ENCODE measurements at regions not wholly inside any gene's neighbourhood (a gene's known extent, or its start where the extent isn't known, plus 50 kb on each side); places are given as distances from the start of the nearest gene placed in this dataset.

DNA sequence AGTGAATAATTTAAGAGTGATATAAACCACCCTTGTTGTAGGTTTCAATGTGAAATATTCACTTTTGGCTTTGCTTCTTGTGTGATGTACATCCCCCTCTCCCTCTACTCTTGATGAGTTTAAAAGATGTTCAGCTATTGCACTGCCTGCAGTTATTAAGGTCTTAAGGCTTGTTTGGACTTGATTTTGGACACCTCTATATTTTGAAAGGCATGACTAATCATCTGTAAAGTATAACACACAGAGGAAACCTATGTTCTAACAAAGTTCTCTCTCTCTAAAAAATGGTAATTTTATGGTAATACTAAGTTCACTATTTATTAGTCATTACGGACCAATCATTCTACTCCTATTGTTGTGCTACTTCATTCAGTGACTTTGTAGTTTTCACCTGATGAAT lies 1719.9 kb downstream of the GRIK2 start:
- no peak for DNase-seq

GRCh38 chr6:103107985-103108384 lies 1714.5 kb downstream of the GRIK2 start:
- no peak for DNase-seq

DNA sequence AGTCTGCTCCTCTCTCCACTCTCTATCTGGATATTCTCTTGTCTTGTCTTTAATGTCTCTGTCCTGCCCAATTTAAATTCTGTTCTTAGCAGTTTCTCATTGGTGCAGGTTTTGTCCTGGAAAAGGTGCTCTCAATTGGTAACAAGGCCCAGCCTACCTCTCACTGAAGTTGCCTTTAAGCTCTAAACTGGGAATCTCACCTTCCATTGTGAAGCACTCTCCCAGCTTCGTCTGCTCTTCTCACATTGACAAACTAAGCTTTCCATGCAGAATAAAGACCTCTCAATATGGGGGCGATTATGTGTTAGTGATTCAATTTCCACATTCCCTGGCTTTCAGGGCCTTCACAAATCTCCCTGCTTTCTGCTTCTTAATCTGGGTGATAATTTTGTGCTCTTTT lies 1712.2 kb downstream of the GRIK2 start:
- no peak for DNase-seq

DNA sequence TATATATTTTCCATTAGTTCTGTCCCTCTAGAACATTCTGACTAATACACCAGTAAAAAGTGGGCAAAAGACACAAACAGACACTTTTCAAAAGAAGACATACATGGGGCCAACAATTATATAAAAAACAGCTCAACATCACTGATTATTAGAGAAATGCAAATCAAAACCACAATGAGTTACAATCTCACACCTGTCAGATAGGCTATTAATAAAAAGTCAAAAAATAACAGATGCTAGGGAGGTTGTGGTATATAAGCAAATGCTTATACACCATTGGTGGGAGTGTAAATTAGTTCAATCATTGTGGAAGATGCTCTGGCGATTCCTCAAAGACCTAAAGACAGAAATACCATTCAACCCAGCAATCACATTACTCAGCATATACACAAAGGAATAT lies 1707.8 kb downstream of the GRIK2 start:
- DNase-seq, result no peak

DNA sequence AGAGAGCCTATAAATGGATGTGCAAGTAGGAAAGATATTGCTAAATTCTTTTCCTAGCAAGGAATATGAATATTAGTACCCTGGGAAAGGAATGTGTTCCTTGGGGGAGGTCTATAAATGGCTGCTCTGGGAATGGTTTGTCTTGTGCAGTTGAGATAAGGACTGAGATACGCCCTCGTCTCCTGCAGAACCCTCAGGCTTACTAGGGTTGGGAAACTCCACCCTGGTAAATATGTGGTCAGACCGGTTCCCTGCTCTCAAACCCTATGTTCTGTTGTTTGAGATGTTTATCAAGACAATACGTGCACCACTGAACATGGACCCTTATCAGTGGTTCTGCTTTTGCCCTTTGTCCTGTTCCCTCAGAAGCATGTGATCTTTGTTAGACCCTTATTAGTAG lies 1698.9 kb downstream of the GRIK2 start:
- peak; percentile 78 for DNase-seq

GRCh38 chr6:103085801-103086200 lies 1692.3 kb downstream of the GRIK2 start:
- DNase-seq, result no peak

DNA sequence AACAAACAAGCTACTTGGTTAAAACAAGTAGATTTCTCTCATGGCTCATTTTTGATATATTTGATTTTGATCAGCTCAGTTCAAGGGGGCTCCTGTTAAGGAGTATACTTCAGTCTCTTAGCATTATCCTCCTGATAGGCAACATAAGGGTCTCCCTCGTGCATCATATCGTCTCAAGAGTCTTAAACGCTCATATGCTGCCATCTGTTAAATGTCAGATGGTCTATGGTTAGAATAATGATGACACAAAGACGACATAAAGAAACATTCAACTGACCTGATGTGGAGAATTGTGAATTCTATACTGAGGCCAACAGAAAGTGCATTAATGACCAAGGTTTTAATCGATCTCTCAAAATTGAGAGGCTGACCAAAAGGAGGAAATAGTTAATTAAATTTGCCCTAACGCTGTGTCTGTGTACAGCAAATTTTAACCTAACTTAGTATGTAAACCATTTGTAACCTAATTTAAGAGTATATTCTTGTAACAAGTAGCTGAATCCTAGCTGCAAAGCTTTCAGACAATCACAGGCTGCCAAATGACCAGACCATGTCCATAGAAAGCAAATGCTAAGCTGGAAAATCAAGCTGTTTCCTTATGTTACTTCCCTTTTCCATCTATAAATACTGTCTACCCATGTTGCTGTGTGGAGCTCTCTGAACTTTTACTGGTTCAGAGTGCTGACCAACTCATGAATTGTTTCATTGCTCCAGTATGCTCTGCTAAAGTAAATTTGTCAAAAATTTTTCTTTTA lies 1688.5 kb downstream of the GRIK2 start:
- DNase-seq, result no peak

GRCh38 chr6:103081126-103081525 lies 1687.6 kb downstream of the GRIK2 start:
- no peak for DNase-seq

DNA sequence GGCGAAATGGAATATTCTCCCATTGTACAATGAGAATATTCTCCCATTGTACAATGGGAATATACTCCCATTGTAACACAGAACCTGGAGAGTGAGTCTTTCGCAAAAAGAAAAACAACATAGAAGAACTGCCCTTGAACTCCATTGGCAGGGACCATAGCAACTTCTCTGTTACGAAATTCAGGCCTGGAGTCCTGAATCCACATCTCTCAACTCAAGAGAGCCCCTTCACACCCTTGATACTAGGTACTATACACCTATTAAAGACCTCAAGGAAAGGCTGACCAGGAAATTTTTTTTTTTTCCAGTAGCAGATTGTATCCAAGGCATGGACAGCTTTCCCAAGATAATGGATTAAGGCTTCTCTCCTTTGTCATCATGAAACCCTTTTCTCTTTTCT lies 1687.0 kb downstream of the GRIK2 start:
- DNase-seq, result no peak

- DNase-seq, result no peak
These were observed 1686.4 kb downstream of the GRIK2 start for GRCh38 chr6:103079867-103080266.

DNA sequence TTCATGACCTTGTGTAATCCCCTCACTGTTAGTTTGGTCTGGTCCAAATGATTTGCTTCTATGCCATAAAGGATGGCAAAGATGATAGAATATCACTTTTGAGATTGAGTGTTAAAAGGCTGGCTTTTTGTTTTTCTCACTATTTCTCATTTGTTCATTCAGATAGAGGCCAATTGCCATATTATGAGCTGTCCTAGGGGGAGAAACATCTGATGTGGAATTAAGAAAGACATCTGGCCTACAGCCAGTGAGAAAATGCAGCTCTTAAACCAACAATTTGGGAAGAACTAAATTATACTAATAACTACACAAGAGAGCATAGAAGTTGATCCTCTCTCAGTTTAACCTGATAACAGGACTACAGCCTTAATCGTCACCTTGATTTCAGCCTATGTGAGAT lies 1668.6 kb downstream of the GRIK2 start:
- no peak for DNase-seq

- no peak for DNase-seq
These were observed 1654.1 kb downstream of the GRIK2 start for GRCh38 chr6:103047567-103047966.

- DNase-seq, result no peak
These were observed 1648.8 kb downstream of the GRIK2 start for GRCh38 chr6:103042336-103042735.

DNA sequence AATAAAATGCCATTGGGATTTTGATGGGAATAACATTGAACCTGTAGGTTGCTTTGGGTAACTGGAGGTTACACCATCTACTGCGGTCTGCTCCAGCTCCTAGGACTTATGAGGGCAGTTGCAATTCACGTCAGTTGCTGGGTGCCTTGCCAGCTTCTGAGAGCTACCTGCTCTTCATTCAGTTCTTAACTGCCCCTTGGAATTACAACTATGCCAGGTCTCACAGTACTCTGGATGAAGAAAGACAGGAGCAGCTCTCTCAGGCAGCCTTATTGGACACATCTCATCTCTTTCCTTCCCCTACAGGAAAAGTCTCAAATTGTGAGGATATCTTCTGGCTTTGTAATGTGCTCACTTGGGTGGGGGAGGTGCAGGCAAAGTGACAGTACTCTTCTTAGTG lies 1643.3 kb downstream of the GRIK2 start:
- DNase-seq, result no peak

DNA sequence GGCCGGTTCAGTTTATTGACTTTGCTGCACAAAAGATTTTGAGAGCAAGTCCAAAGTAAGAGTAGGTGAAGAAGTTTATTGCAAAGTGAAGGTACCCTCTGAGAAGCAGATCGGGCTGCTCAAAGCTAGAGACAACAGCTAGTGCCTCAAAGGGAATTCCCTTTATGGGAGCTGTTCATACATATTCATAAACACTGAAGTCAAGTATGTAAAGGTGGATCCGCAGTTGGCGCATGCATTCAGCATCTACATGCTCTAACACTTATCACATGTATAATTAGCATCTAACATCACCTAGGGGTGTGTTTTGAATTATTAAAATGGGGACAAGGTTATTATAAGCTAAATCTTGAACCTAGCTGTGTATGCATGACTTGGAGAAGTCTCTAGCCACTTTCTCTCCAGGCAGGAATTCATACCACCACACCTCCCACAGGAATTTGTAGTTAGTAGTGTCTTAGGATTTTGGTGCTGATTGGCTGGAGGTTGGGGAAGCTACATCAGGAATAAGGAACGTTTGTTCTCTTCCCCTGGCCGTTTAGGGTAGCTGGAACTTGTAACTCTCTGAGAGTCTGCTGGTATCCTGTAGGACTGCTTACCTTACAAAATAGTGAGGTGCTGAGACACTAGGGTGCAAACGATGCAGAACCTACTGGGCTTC lies 1633.9 kb downstream of the GRIK2 start:
- DNase-seq, result no peak

GRCh38 chr6:103018426-103018825 lies 1624.9 kb downstream of the GRIK2 start:
- DNase-seq, result no peak

GRCh38 chr6:103017878-103018277 lies 1624.4 kb downstream of the GRIK2 start:
- no peak for DNase-seq

GRCh38 chr6:103011605-103012004 lies 1618.1 kb downstream of the GRIK2 start:
- no peak for DNase-seq

- peak; percentile 75 for DNase-seq
These were observed 1608.8 kb downstream of the GRIK2 start for GRCh38 chr6:103002282-103002681.

GRCh38 chr6:103001724-103002123 lies 1608.2 kb downstream of the GRIK2 start:
- no peak for DNase-seq

DNA sequence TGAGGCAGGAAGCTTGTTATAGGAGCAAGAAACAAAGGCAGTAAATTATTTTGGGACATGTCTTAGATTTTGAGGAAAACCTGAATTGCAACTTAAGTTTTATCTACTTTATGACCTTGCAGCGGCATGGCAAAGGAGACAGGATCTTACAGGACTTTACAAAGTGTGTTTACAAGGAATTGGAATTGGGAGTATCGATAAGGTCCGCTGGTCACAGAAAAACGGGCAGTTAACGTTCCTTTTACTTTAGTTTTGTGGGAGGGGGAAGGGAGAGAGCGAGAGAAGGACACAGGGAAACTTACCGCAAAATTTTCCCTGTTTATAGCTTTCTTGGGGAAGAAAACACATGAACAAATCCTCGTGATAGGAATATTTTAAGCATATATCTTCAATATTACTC lies 1607.2 kb downstream of the GRIK2 start:
- peak; percentile 79 for DNase-seq

DNA sequence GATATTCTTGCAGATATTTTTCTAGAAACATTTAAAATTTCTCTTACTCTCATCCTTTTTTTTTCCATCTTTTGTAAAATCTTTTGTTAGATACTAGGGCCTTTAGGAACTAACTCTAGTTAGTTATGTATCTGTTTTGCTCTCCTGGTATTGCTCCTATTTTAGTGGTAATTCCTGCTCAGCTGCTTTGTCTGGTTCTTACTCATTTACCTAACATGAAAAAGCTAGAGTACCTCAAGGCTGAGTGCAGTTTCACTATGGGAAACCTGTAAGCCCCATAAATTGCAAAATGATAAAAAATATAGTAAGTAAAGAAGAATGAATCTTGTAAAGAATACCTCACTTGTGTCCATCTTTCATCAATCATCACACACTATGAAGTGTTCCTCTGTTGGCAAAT lies 1602.0 kb downstream of the GRIK2 start:
- DNase-seq, result no peak

- DNase-seq, result peak; percentile 76
These were observed 1601.4 kb downstream of the GRIK2 start for GRCh38 chr6:102994866-102995265.

DNA sequence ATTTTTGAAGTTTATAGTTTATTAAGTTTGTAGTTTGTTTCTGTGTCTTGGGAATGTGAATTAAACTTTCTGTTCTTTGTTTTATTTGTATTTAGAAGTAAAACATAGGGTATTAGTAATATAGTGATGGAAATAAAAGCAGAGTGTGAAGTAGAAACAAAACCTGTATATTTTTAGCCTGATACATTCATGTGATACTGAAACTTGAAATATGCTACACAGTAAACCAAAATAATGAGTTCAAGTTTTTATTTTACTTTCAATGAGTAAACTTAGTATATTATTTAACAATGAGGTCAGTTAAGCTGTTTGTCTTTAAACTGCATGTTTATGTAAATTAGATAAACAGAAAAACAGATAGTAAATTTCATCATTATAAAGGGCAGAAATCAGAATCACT lies 1592.6 kb downstream of the GRIK2 start:
- DNase-seq, result no peak

DNA sequence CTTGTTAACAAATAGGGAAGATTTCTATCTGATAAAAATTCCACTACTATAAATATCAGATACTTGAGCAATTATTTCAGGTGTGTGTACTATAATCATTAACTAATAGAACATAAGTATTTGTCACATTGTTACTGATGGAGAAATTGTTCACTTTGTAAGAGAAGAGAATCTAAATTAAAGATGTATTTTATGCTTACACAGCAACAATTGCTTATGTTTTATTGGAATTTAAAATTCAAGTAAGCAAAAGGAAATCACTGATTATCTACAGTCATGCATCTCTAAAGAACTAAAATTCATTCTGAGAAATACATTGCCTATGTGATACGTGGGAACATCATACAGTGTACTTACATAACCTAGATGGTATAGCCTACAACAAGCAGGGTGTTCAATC lies 1590.8 kb downstream of the GRIK2 start:
- no peak for DNase-seq
